HG03575 (cell line): ENCODE measurements at regions not wholly inside any gene's neighbourhood (a gene's known extent, or its start where the extent isn't known, plus 50 kb on each side); places are given as distances from the start of the nearest gene placed in this dataset.
A peak's percentile ranks its signal among the peaks of the same experiment; 100 is the strongest.

Source experiments
- ATAC-seq: cut with Tn5 transposase; IDR thresholded peaks from one replicate; pipeline ENCODE4 v1.9.1; 2021; ENCODE audit not compliant: unreplicated experiment, insufficient number of reproducible peaks, low FRiP score; ENCODE audit errors: extremely low read depth

GRCh38 chr10:62719061-62719460, 85.5 kb upstream of the ADO start:
- ATAC-seq = no peak

- no peak for ATAC-seq
Observed at GRCh38 chr10:62721687-62722086, 82.8 kb upstream of the ADO start.

GRCh38 chr10:62723375-62723774, 81.1 kb upstream of the ADO start:
- no peak for ATAC-seq

- ATAC-seq = no peak
Observed at GRCh38 chr10:62724465-62724864, 80.1 kb upstream of the ADO start.

GRCh38 chr10:62726142-62726541, 78.4 kb upstream of the ADO start:
- ATAC-seq = peak; percentile 93

GRCh38 chr10:62726638-62727037, 77.9 kb upstream of the ADO start:
- no peak for ATAC-seq

DNA sequence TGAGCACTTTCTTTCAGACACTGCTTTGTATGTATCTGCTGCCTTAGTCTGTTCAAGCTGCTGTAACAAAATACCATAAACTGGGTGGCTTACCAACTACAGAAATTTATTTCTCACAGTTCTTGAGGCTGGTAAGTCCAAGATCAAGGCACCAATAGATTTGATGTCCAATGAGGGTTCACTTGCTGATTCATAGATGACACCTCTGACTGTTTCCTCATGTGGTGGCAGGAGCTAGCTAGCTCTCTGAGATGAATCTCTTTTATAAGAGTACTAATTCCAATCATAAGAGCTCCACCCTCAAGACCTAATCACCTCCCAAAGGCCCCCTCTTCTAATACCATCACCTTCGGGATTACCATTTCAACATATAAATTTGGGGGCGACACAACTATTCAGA, 76.6 kb upstream of the ADO start:
- ATAC-seq = no peak

GRCh38 chr10:62728479-62728878, 76.0 kb upstream of the ADO start:
- no peak for ATAC-seq

GRCh38 chr10:62732841-62733653, 71.5 kb upstream of the ADO start:
- ATAC-seq = peak; percentile 91

GRCh38 chr10:62733654-62734293, 70.7 kb upstream of the ADO start:
- no peak for ATAC-seq

- ATAC-seq = no peak
Observed at GRCh38 chr10:62734781-62735463, 69.6 kb upstream of the ADO start.

DNA sequence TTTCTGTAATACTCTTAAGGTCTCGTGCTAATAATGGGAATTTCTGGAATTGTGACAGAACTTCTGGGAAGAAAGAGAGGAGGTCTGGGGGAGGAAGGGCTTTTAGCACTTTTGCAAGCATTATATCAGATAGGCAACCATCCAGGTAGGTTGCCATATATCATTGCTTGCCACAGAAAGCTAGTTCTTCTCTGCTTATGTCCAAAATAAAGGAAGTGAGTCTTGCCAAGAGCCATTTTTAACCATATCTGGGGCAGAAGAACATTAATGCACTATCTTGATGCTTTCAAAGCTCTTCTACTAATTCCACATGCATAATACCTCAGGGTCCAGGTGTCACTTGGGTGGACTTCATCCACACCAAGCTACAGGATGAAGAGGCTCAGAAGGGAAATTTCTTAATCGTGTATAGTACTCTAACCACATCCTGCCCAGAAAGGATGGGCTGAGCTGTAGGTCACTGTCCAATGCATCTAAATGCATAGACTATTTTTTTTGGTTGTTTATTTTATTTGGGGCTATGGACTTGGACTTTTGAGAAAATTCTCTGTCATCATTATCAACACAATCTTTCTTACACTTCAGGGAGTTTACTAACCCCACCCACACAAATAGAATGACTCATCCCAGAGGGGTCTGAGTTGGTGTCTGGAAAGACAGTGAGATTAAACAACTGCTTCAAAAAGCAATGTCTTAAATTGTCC, 68.9 kb upstream of the ADO start:
- peak; percentile 23 for ATAC-seq

- ATAC-seq = no peak
Observed at GRCh38 chr10:62736168-62736546, 68.4 kb upstream of the ADO start.

- ATAC-seq = no peak
Observed at GRCh38 chr10:62738916-62739315, 65.6 kb upstream of the ADO start.

DNA sequence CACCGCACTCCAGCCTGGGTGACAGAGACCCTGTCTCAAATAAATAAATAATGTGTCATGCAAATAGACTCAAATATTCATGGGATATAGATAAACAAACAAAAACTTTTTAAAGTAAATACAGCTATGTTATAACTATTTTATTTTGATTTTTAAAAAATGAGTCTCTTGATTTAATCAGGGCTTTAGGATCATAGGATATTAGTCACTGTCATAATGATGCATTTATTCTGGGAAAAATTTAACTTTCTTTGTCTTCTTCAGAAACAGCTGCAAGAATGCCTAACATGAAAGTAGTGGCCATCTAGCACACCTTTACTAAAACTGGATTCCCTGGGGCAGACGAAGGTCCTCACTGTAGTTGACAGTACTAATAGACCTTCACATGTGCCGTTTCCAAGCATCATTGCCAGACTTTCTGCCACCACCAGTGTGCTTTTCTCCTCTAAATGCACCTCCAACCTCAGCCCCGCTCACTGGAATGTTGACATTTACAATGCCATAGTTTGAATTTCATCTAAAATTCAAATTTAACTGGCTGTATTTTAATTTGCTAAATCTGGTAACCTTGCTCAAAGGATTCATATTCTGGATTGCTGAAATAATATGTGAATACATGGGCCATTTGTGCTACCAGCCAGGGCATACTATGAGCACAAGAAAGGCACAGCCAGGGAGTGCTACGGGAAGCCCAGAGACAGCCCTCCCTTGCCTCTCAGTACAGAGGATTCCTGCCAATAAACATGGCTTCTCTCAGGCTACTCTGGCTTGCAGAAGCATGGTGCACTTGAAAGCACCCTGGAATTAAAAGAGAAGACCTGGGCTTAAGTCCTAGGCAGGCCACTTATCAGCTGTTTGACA, 63.4 kb upstream of the ADO start:
- ATAC-seq = no peak

DNA sequence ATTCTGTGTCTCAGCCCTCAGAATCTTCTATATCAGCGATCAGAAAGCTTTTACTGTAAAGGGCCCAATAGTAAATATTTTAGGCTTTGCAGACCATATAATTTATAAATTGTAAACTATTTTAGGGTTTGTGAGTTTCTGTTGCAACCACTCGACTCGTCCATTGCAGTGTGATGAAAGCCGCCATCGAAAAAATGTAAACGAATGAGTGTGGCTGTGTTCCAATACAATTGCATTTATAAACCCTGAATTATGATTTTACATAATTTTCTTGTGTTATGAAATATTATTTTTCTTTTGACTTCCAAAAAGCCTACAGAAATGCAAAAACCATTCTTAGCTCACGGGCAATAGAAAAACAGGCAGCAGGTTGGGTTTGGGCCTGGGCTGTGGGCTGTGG, 62.5 kb upstream of the ADO start:
- ATAC-seq = no peak

DNA sequence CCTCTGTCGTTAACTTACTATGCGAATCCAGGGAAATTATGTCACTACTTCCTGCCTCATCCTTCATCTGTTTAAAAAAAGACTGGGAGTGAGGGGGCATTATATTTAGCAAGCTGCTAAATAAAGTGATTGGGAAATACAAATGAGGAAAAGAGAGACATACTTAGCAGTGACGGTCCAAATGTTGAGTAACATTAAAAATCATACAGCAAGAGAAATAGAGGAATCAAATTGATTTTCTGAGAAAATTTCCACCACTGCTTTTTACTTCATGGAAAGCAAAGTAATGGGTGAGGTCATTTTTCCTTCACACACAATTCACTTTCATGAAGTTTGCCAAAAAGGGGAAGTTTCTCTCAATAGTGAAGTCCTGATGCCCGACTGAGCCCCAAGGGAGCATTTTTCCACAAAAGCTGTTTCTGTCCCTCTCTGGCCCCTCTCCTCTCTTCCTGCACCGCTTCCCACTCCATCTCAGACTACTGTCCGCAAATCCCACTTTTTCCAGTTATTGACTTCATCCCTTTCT, 61.9 kb upstream of the ADO start:
- ATAC-seq = no peak

DNA sequence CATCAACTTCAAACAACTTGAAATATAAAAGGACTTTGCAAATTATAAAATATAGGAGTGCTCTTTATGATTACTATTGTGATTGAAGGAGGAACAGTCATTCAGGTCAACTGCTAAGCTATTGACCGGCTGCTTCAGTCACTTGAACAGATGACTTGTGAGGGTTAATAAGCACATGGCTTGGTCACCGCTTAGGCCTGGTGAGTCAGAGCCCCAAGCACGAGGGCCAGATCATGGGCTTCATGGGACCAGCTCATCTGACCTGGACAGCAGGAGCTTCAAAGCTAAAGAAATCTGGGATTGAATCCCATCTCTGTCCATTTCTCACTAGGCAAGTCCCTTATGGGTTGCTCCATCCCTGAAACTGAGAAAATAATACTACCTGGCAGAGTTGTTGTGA, 60.4 kb upstream of the ADO start:
- no peak for ATAC-seq

DNA sequence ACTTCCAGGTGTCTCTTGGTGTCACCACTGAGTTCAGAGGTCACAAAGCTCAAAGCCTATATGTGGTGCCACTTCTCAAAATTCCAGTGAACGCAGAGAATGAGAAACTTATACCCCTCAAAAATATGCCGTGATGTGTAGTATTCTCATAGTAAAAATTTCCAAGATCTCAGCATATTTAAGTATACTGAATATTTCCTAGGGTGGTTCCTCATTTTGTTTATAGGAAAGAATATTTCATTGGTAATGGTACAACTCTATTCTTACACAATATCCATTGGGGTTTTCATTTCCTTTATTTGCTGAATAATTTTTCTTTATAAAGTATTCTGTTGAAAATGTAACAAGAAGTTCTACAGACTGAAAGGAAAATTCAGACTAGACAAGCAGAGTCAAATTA, 58.9 kb upstream of the ADO start:
- ATAC-seq = no peak
